ENCODE measurements at regions not wholly inside any gene's neighbourhood (a gene's known extent, or its start where the extent isn't known, plus 50 kb on each side); places are given as distances from the start of the nearest gene placed in this dataset.

DNA sequence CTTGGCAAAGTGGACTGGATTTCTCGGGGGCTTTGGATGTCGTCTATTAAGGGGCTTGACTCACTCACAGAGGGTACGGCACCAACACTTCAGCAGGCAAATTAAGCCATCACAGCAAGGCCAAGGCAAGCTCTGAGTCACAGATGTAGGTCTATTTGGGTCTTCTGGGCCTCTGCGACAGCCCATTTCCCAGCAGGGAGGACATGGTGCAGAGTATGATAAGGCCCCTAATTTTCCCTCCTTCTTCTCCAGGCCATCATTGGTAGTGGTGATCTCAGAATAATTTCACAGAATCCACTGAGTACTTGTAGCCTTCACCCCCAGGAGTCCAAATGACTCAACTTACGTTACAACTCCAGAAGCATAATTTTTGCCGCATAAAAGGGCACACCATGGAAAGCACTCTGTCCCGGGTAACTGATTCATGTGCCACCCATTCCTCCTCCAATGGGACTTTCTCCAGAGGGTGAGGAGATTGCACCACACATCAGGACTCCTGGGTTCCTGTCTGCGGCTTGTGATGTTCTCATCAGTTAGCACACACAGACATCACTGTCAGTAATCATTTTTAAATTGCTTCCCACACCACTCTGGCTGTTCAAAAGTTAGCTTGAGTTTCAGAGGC, 164.9 kb downstream of the TXNL1 start:
- CTCF ChIA-PET (ENCODE audit: low intra/inter-chr PET ratio), result no interaction called here
- intact Hi-C loops (cut with micrococcal nuclease) (no loop called here), in situ Hi-C loops (cut with MboI) (no loop called here)
- Histone ChIP-seq H3K4me1 (replicated peaks in 1 of 2; ENCODE audit: control insufficient read depth in 2 of 2, insufficient read depth in 2 of 2, low read length in 2 of 2) (peaks cover 0 to 12% of the 10 kb centered on the region in 2 experiments; a peak in 3 of 5 replicates), H3K9me1 (ENCODE audit: control insufficient read depth, insufficient read depth, low read length) (no peaks in the 10 kb centered on the region), H3K4me2 (ENCODE audit: insufficient read depth, low read length) (peak overlapping the region; percentile 29; the same call in 1 of the 2 replicates), H3K79me2 (ENCODE audit: control insufficient read depth, insufficient read depth, low read length) (no peaks in the 10 kb centered on the region), H3K36me3 (ENCODE audit: control insufficient read depth, insufficient read depth, low read length) (no peaks in the 10 kb centered on the region), H2AFZ (ENCODE audit: low read depth, low read length) (peak overlapping the region; percentile 85), H3K27me3 (ENCODE audit: control insufficient read depth in 2 of 2, insufficient read depth in 2 of 2, low read length in 2 of 2) (no peaks in the 10 kb centered on the region), H3K27ac (ENCODE audit: extremely low read depth, low read depth, low read length) (peak overlapping the region; percentile 36; the same call in 1 of the 3 replicates), H3K4me3 (no peak overlapping the region), H4K20me1 (replicated peaks; ENCODE audit: control insufficient read depth, insufficient read depth, low read length) (no peaks in the 10 kb centered on the region), H3K9me3 (replicated peaks; ENCODE audit: control insufficient read depth, insufficient read depth, low read depth, low read length) (no peaks in the 10 kb centered on the region), H3K9ac (ENCODE audit: insufficient read depth in 1 of 2, low read depth in 2 of 2, low read length in 2 of 2) (peak overlapping the region in 1 of 2 experiments; percentile 13; a peak in 2 of 4 replicates)
- no TSS peak for BruUV-seq (replicated peaks)
- 6% methylated on average over 8 of the region's 8 CpGs for WGBS (ENCODE audit: insufficient coverage, low coverage, missing lambda C conversion rate)
- peak; percentile 42 to 57 (median 52) for DNase-seq (ENCODE audit: extremely low read depth in 1 of 4, low spot score in 3 of 4)
- peak; percentile 77 for ATAC-seq
- peak; percentile 39; the same call in 1 of the 2 replicates for TF ChIP-seq NCOR1 (IDR thresholded peaks at IDR 0.05)
- TF ChIP-seq TEAD4 (IDR thresholded peaks at IDR 0.05; ENCODE audit: low read length), result peak; percentile 48
- TF ChIP-seq TEAD4 (CRISPR knock-in tag; IDR thresholded peaks at IDR 0.05; ENCODE audit: borderline replicate concordance), result no peak
- no peak for TF ChIP-seq TRIM24 (IDR thresholded peaks at IDR 0.05)
- TF ChIP-seq CBX3 (IDR thresholded peaks at IDR 0.05; ENCODE audit: borderline replicate concordance in 1 of 2, low read length in 2 of 2), result 0 out of 3 replicates have a peak, but pooled peaks of 1 of the 2 experiments have one; percentile 26
- peak; percentile 48; the same call in 1 of the 2 replicates for TF ChIP-seq STAT5A (IDR thresholded peaks at IDR 0.05; ENCODE audit: borderline replicate concordance, low read length)
- peak; percentile 70 for TF ChIP-seq CBFA2T3 (IDR thresholded peaks at IDR 0.05)
- TF ChIP-seq SREBF1 (IDR thresholded peaks at IDR 0.05; ENCODE audit: borderline replicate concordance, low read depth, low read length), result no peak
- peak; percentile 49; the same call in 1 of the 2 replicates for TF ChIP-seq ZBTB7A (IDR thresholded peaks at IDR 0.05; ENCODE audit: borderline replicate concordance, control insufficient read depth, low read depth, low read length)
- peak; percentile 46; the same call in 1 of the 2 replicates for TF ChIP-seq ARID1B (IDR thresholded peaks at IDR 0.05)
- 0 out of 2 replicates have a peak, but pooled peaks have one; percentile 37 for TF ChIP-seq TCF3 (CRISPR knock-in tag; IDR thresholded peaks at IDR 0.05)
- TF ChIP-seq FOSL1 (tag; conservative IDR thresholded peaks at IDR 0.05), result peak; percentile 40; the same call in 1 of the 2 replicates
- peak; percentile 49; the same call in 1 of the 2 replicates for TF ChIP-seq POLR2AphosphoS5 (IDR thresholded peaks at IDR 0.05; ENCODE audit: control insufficient read depth, insufficient read depth, low read depth, low read length)
- TF ChIP-seq CBFA2T2 (conservative IDR thresholded peaks at IDR 0.05), result peak; percentile 42; the same call in 1 of the 2 replicates
- peak in 1 of 2 experiments; percentile 54 for TF ChIP-seq E2F6 (IDR thresholded peaks at IDR 0.05; ENCODE audit: borderline replicate concordance in 1 of 2, extremely low read depth in 1 of 2, insufficient read depth in 1 of 2, insufficient read length in 1 of 2, low read depth in 1 of 2, low read length in 1 of 2, poor library complexity in 1 of 2, severe bottlenecking in 1 of 2)
- TF ChIP-seq, protein P1, sequence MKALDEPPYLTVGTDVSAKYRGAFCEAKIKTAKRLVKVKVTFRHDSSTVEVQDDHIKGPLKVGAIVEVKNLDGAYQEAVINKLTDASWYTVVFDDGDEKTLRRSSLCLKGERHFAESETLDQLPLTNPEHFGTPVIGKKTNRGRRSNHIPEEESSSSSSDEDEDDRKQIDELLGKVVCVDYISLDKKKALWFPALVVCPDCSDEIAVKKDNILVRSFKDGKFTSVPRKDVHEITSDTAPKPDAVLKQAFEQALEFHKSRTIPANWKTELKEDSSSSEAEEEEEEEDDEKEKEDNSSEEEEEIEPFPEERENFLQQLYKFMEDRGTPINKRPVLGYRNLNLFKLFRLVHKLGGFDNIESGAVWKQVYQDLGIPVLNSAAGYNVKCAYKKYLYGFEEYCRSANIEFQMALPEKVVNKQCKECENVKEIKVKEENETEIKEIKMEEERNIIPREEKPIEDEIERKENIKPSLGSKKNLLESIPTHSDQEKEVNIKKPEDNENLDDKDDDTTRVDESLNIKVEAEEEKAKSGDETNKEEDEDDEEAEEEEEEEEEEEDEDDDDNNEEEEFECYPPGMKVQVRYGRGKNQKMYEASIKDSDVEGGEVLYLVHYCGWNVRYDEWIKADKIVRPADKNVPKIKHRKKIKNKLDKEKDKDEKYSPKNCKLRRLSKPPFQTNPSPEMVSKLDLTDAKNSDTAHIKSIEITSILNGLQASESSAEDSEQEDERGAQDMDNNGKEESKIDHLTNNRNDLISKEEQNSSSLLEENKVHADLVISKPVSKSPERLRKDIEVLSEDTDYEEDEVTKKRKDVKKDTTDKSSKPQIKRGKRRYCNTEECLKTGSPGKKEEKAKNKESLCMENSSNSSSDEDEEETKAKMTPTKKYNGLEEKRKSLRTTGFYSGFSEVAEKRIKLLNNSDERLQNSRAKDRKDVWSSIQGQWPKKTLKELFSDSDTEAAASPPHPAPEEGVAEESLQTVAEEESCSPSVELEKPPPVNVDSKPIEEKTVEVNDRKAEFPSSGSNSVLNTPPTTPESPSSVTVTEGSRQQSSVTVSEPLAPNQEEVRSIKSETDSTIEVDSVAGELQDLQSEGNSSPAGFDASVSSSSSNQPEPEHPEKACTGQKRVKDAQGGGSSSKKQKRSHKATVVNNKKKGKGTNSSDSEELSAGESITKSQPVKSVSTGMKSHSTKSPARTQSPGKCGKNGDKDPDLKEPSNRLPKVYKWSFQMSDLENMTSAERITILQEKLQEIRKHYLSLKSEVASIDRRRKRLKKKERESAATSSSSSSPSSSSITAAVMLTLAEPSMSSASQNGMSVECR (CRISPR knock-in tag; IDR thresholded peaks at IDR 0.05), result no peak
- FAIRE-seq, result peak; percentile 78
- POLR2A ChIA-PET, result no interaction called here
